OCI-LY1 (cell line): ENCODE measurements at regions not wholly inside any gene's neighbourhood (a gene's known extent, or its start where the extent isn't known, plus 50 kb on each side); places are given as distances from the start of the nearest gene placed in this dataset.

Experiments used
- CTCF ChIP-seq: fragments of 200-600 bp; sonication (generic), shearing (Covaris generic); IDR thresholded peaks from 2 replicates; pipeline ENCODE4 v1.5.1; 2017; ENCODE audit warnings: mild to moderate bottlenecking, antibody characterized with exemption, low read length, moderate library complexity, mixed read lengths
- EZH2 ChIP-seq: fragments of 200-600 bp; sonication (generic), shearing (Covaris generic); IDR thresholded peaks from 2 replicates; pipeline ENCODE4 v1.8.0; 2017; ENCODE audit warnings: borderline replicate concordance, mixed run types, mild to moderate bottlenecking, antibody characterized with exemption, low read length, moderate library complexity, mixed read lengths

- TF ChIP-seq CTCF (no peak), EZH2 (no peak)
Observed at GRCh38 chr4:8762951-8763735, 108.5 kb downstream of the HMX1 start.
